Lower leg skin (tissue), 4 donors: ENCODE measurements at regions not wholly inside any gene's neighbourhood (a gene's known extent, or its start where the extent isn't known, plus 50 kb on each side); places are given as distances from the start of the nearest gene placed in this dataset.

Experiments used
- DNase-seq, 2 donors: peaks; one replicate each; pipeline ENCODE4 v3.0.0-alpha.2; 2019; ENCODE audit warnings: low spot score in 2 of 2
- H3K4me3 ChIP-seq: fragments of 200-600 bp; sonication (generic); 2 replicates; pipeline ENCODE4 v1.5.1; 2017; ENCODE audit warnings: mild to moderate bottlenecking, low read depth; ENCODE audit not compliant: poor library complexity, severe bottlenecking
- POLR2A ChIP-seq, 2 donors: fragments of 450-650 bp; IDR thresholded peaks; one replicate each; pipeline ENCODE4 v1.6.1; 2016 to 2017; ENCODE audit warnings: antibody characterized with exemption in 2 of 2, mild to moderate bottlenecking in 1 of 2, moderate library complexity in 1 of 2
- WGBS, 2 donors: methylation state at CpG; one replicate each; pipeline ENCODE4 v1.1.5; 2018; 5-methylcytosine and 5-hydroxymethylcytosine counted together
- intact Hi-C: fragments of 100-400 bp; cut with DNase I; formaldehyde crosslinking; loops from one replicate; pipeline ENCODE4 v1.15.0; 2023; ENCODE audit warnings: low total_unique reads
- TF ChIP-seq, protein P1 (sequence below), 3 donors: fragments of 450-650 bp; IDR thresholded peaks; one replicate each; pipeline ENCODE4 v1.5.1; 2016; ENCODE audit warnings: antibody characterized with exemption in 3 of 3, mild to moderate bottlenecking in 3 of 3, moderate library complexity in 2 of 3

DNA sequence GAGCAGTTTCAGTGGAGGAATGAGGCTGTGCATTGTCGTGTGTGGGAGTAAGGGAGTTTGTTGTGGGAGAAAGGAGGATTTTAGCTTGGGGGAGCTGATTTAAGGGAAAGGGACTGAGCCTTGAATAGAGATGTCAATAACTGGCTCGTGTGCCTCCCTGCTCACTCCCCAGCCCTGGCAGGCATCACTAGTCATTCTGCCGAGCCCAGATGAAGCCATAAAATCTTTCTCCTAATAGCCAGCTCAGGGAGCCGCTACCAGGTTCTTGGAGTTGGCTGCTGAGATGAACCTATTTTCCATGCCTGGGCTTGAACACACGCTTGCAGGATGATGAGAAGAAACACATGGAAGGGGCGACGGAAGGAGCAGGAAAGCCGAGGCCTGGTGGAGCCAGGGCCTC lies 65.0 kb upstream of the POU3F1 start:
- no peak for DNase-seq
- no peak for TF ChIP-seq POLR2A (IDR thresholded peaks at IDR 0.05)
- TF ChIP-seq, protein P1, sequence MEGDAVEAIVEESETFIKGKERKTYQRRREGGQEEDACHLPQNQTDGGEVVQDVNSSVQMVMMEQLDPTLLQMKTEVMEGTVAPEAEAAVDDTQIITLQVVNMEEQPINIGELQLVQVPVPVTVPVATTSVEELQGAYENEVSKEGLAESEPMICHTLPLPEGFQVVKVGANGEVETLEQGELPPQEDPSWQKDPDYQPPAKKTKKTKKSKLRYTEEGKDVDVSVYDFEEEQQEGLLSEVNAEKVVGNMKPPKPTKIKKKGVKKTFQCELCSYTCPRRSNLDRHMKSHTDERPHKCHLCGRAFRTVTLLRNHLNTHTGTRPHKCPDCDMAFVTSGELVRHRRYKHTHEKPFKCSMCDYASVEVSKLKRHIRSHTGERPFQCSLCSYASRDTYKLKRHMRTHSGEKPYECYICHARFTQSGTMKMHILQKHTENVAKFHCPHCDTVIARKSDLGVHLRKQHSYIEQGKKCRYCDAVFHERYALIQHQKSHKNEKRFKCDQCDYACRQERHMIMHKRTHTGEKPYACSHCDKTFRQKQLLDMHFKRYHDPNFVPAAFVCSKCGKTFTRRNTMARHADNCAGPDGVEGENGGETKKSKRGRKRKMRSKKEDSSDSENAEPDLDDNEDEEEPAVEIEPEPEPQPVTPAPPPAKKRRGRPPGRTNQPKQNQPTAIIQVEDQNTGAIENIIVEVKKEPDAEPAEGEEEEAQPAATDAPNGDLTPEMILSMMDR (IDR thresholded peaks at IDR 0.05), result no peak
- intact Hi-C loops, result no loop called here
- 48 to 56% methylated on average over 8 of the region's 8 CpGs for WGBS, 2 donors
- H3K4me3 ChIP-seq, result no peak overlapping the region

DNA sequence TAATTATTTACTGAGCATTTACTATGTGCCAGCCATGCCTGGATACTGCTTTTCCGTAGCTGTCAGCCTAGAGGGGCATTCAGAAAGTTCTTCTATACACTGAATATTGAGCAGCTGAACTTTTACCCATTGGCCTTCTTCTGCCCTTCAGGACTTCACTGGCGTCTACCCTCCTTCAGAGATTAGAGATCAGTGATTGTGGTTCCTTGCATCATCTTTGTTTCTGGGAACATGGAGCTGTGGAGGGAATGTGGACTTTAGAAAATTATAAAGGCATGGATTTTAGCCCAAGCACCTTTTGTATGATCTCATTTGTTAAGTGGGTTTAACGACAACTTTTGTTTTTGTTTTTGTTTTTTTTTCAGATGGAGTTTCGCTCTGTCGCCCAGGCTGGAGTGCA lies 58.7 kb upstream of the POU3F1 start:
- 87 to 90% methylated on average over 5 of the region's 5 CpGs for WGBS, 2 donors
- intact Hi-C loops, result no loop called here
- no peak overlapping the region for H3K4me3 ChIP-seq
- TF ChIP-seq, protein P1 (IDR thresholded peaks at IDR 0.05), result no peak
- no peak for TF ChIP-seq POLR2A (IDR thresholded peaks at IDR 0.05)
- no peak for DNase-seq

DNA sequence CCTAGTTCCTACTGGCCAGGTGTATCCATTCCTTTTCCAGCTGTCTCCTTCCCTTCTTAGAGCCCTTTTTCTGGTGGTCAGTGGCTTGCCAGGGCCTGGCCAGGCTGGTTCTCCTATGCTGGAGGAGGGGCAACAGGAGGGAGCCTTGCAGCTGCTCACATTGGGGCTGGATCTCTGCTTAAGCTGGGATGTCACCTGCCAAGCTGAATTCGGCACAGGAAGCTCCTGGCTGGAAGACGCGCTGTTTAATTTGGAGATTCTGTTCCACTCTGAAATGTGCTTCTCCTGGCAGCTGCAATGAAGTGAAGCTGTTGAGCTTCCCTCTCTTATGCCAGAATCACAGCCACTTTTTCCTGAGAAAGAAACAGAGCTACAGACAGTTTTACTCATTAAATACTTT lies 56.0 kb upstream of the POU3F1 start:
- WGBS, 2 donors, result 58 to 61% methylated on average over 3 of the region's 3 CpGs
- H3K4me3 ChIP-seq, result no peak overlapping the region
- no peak for DNase-seq
- no peak for TF ChIP-seq POLR2A (IDR thresholded peaks at IDR 0.05)
- TF ChIP-seq, protein P1 (IDR thresholded peaks at IDR 0.05), result no peak
- intact Hi-C loops, result no loop called here

DNA sequence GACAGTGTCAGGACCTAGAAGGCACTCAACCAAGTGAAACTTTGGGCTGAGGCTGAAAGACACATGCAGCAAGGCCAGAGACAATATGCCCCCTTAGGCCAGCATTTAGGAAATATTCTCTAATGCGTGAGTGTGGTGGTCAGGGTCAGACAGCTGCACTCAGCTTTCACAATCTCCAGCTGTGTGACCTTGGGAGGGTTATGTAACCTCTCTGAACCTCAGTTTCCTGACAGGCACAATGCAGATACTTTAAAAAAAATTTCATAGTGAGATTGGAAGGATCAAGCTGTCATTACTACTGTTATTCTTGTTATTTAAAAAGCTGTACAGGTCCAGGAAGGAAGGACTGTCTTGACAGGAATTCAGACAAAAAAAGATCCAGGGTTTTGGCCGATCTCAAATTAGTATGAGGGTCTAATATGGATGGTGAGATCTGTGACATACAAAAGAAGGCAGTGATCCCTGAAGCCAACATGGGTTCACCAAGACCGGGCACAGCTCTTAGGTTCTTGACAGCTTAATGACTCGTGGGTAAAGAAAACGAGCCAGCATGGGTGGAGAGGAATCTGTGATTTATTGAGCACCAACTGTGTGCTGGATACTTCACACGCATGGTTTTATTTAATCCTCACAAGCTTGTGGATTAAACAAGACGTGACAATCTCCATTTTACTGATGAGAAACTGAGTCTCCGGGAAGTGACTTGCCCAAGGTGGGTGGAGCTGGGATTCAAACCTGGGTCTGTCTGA lies 54.6 kb upstream of the POU3F1 start:
- no peak for TF ChIP-seq POLR2A (IDR thresholded peaks at IDR 0.05)
- TF ChIP-seq, protein P1 (IDR thresholded peaks at IDR 0.05), result no peak
- intact Hi-C loops, result no loop called here
- no peak for DNase-seq
- 53 to 61% methylated on average over 8 of the region's 8 CpGs for WGBS, 2 donors
- H3K4me3 ChIP-seq, result no peak overlapping the region

DNA sequence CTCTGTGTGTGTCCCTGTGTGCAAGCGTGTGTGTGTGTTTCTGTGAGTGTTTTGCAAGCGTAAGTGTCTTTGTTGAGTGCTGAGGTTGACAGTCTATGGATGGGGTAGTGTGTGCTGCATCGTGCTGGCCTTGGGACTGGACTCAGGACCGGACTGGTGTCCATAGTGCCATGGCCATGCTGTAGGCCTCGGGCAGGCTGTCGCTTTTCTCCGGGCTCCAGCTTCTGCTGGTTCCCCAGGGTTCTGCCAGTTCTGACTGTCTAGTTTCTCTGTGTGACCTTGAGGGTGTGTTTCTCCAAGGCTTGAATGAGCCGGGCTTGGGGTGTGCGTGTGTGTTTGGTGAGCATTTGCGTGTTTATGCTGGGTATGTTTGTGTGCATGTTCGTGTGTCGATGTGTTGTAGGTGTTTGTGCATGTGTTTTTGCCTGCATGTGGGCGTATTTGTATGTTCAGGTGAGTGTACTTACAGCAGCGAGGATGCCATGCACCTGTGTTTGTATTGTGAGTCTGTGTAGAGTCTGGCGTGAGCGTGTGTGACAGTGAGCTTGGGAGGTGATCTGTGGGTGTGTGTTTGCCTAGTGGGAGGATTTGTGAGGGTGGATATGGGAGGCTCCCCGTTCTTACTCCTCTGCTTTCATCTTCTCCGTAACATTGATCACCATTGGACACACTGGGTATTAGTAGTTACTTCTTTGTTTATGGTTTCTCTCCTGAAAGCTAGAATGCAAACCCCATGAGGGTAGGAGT lies 51.7 kb upstream of the POU3F1 start:
- 85 to 87% methylated on average over 18 of the region's 18 CpGs for WGBS, 2 donors
- H3K4me3 ChIP-seq, result no peak overlapping the region
- TF ChIP-seq, protein P1 (IDR thresholded peaks at IDR 0.05), result no peak
- TF ChIP-seq POLR2A (IDR thresholded peaks at IDR 0.05), result no peak
- DNase-seq, result no peak
- intact Hi-C loops, result no loop called here
